ENCODE measurements at regions not wholly inside any gene's neighbourhood (a gene's known extent, or its start where the extent isn't known, plus 50 kb on each side); places are given as distances from the start of the nearest gene placed in this dataset.

DNA sequence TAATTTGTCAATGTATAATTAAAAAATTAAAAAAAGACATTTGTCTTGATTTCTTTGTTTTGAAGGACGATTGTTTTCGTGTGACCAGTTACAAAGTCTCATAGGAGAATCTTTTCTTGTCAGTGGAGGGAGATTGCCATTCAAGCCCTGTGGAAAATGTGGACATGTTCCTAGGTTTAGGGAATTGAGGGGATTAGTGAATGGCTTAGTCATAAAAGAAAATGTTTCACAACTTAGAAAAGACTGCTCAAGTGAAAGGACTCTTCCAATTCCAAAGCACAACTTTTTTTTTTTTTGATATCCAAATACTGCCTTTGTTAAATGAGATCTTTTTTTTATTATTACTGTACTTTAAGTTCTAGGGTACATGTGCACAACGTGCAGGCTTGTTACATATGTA is 140.7 kb upstream of the HABP2 start:
- H3K27ac ChIP-seq = no peak overlapping the region
- no peak for ATAC-seq
- intact Hi-C loops (cut with DNase I) = no loop called here

DNA sequence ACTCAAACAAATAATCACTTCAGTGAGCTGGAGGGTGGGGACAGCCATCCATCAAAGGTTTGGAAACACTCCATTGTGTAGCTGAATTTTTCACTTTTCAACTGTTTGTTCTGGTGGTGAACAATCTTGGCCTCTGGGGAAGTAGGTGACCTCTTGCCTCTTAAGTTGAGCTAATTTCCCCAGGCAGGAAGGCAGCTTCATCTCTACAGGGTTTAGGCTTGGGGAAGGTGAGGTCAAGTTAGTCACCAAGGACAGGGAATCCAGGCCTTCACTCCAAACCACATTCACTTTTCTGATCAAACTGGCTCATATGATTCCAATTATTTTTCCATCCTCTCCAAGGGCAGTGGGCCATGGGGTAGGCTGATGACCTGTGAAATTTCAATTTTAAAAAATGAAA is 138.3 kb upstream of the HABP2 start:
- DNase-seq = no peak
- Histone ChIP-seq H3K27ac (no peak overlapping the region), H3K4me1 (no peaks in the 10 kb centered on the region), H3K4me3 (no peak overlapping the region), H3K36me3 (no peaks in the 10 kb centered on the region), H3K9me3 (peaks cover 4% of the 10 kb centered on the region), H3K27me3 (ENCODE audit: low read depth) (no peaks in the 10 kb centered on the region)
- TF ChIP-seq, protein P1, sequence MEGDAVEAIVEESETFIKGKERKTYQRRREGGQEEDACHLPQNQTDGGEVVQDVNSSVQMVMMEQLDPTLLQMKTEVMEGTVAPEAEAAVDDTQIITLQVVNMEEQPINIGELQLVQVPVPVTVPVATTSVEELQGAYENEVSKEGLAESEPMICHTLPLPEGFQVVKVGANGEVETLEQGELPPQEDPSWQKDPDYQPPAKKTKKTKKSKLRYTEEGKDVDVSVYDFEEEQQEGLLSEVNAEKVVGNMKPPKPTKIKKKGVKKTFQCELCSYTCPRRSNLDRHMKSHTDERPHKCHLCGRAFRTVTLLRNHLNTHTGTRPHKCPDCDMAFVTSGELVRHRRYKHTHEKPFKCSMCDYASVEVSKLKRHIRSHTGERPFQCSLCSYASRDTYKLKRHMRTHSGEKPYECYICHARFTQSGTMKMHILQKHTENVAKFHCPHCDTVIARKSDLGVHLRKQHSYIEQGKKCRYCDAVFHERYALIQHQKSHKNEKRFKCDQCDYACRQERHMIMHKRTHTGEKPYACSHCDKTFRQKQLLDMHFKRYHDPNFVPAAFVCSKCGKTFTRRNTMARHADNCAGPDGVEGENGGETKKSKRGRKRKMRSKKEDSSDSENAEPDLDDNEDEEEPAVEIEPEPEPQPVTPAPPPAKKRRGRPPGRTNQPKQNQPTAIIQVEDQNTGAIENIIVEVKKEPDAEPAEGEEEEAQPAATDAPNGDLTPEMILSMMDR (IDR thresholded peaks at IDR 0.05) = no peak
- ATAC-seq = no peak
- intact Hi-C loops (cut with DNase I) = no loop called here

More for the DNA sequence above, 140.7 kb upstream of the HABP2 start:
- Histone ChIP-seq H3K9me3 (no peaks in the 10 kb centered on the region), H3K4me1 (no peaks in the 10 kb centered on the region), H3K4me3 (no peak overlapping the region), H3K36me3 (no peaks in the 10 kb centered on the region), H3K27me3 (ENCODE audit: low read depth) (no peaks in the 10 kb centered on the region)
- DNase-seq = no peak
- TF ChIP-seq, protein P1 (IDR thresholded peaks at IDR 0.05) = no peak

DNA sequence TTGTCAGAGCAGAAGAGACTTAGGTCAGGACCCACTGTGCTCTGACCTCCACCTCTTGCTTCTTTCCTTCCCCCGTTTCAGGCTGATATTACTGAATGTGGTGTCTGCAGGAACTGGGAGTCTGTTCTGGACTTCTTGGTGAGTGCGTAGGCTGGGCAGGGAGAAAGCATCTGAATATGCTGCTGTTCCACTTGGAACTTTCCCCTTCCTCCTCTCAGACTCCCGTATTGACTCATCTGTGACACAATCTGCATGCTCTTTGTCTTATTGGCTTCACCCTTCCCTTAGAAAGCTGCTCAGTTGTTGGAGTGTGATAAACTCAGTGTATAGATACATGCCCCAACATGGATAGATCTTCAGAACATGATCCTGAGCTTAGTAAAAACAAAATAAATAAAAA is 137.6 kb upstream of the HABP2 start:
- intact Hi-C loops (cut with DNase I) = no loop called here
- Histone ChIP-seq H3K27me3 (ENCODE audit: low read depth) (no peaks in the 10 kb centered on the region), H3K9me3 (peaks cover 11% of the 10 kb centered on the region), H3K36me3 (no peaks in the 10 kb centered on the region), H3K27ac (no peak overlapping the region), H3K4me3 (no peak overlapping the region), H3K4me1 (no peaks in the 10 kb centered on the region)
- ATAC-seq = no peak
- DNase-seq = no peak
- TF ChIP-seq, protein P1 (IDR thresholded peaks at IDR 0.05) = no peak

DNA sequence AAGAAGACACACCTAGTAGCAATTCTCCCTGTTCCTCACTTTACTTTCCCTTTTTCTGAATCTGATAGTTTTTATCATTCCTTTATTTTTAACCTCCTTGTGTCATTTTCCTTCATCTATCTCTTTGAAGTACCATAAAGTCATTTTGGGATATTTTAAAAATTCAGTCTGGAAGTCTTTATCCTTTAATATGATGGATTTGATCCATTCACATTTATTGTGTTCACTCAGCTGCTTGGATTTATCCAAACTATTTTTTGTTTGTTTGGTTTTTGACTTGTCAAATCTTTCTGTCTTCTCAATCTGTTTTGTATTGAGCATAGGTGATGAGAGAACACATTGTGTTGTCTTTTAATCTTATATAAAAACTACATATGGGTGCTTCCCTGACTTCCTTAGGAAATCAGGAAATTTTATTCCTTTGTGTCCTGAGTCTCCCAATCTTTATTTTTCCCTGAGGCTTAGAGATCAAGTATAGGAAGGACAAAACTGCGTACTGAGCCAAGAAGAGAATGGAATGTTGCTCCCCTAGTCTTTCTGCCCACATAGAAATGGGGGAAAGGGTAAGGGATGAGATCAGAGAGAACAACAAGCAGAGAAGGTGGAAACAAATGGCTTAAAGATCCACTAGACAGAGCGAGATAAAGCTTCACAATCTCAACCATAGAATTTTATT is 132.7 kb upstream of the HABP2 start:
- ATAC-seq (no peak), DNase-seq (no peak)
- H3K27ac ChIP-seq = no peak overlapping the region
- H3K4me1 ChIP-seq = no peaks in the 10 kb centered on the region
- H3K9me3 ChIP-seq = peaks cover 14% of the 10 kb centered on the region
- TF ChIP-seq, protein P1 (IDR thresholded peaks at IDR 0.05) = no peak
- H3K4me3 ChIP-seq = no peak overlapping the region
- H3K27me3 ChIP-seq (ENCODE audit: low read depth) = no peaks in the 10 kb centered on the region
- H3K36me3 ChIP-seq = no peaks in the 10 kb centered on the region
- intact Hi-C loops (cut with DNase I) = no loop called here

DNA sequence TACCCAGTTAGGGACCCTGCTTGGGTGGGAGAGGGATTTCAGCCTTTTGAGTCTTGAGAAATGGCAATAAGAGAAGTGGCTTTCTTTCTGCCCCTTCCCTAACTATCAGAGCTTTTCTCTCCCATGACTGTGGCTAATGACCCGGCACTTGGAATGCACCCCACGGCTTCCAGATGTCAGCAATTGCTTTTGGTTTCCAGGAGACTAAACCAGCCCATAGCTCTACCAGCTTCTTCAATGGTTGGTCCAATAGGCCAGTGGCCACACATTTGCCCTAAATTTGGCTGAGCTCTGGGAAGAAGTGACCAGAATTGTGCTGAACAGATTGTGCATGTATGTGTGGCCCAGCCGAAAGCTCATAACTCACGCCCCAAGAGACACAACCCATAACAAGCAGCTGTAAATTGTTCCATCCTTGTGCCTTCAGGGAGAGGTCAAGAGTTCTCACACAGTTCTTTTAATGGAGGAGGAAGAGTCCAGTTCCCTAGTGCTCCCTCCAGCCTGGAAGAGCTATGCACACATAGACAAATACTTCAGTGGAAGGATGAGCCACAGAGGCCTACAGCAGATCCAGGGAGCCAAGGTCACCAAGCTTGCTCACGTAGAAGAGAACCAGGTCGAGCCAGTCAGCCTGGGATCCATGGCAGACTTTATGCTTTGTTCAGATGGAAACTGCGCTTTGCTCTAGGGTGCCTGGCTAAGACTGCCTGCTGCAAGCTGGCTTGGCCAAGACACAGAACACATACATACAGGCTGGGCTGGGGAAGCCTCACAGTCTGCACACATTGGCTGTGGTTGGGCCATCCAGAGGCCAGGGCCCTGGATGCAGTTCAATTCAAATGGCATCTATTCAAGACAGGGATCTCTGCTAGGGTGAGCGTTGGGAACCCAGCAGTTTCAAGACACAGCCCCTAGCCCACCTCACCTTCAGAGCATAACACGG is 131.8 kb upstream of the HABP2 start:
- no peak overlapping the region for H3K4me3 ChIP-seq
- peaks cover 14% of the 10 kb centered on the region for H3K9me3 ChIP-seq
- intact Hi-C loops (cut with DNase I) = no loop called here
- no peak overlapping the region for H3K27ac ChIP-seq
- ATAC-seq (no peak), DNase-seq (no peak)
- TF ChIP-seq, protein P1 (IDR thresholded peaks at IDR 0.05) = no peak
- no peaks in the 10 kb centered on the region for H3K27me3 ChIP-seq (ENCODE audit: low read depth)
- H3K4me1 ChIP-seq = peaks cover 3% of the 10 kb centered on the region
- H3K36me3 ChIP-seq = no peaks in the 10 kb centered on the region
